ENCODE measurements at regions not wholly inside any gene's neighbourhood (a gene's known extent, or its start where the extent isn't known, plus 50 kb on each side); places are given as distances from the start of the nearest gene placed in this dataset.
"Not testable (repeated sequence)": the region's sequence is repeated elsewhere in the genome, so short reads cannot be mapped to it uniquely, and the experiment has no call there.

DNA sequence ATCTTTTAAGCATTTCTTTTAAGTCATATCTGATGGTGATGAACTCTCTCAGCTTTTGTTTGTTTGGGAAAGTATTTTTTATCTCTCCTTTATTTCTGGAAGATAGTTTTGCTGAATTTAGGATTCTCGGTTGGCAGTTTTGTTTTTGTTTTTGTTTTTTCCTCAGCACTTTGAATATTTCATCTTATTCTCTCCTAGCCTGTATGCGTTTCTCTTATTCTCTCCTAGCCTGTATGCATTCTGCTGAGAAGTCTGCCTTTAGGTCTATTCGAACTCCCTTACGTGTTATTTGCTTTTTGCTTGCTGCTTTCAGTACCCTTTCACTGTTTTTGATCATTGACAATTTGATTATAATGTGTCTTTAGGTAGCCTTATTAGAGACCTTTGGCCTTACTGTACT lies 787.8 kb upstream of the FAM174A start (continued):
- TF ChIP-seq, protein P1, sequence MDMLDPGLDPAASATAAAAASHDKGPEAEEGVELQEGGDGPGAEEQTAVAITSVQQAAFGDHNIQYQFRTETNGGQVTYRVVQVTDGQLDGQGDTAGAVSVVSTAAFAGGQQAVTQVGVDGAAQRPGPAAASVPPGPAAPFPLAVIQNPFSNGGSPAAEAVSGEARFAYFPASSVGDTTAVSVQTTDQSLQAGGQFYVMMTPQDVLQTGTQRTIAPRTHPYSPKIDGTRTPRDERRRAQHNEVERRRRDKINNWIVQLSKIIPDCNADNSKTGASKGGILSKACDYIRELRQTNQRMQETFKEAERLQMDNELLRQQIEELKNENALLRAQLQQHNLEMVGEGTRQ (IDR thresholded peaks at IDR 0.05; ENCODE audit: borderline replicate concordance, low read depth, low read length), result no peak

GRCh38 chr5:99733146-99733545 lies 802.0 kb upstream of the FAM174A start:
- H3K36me3 ChIP-seq (replicated peaks in 1 of 2; ENCODE audit: control insufficient read depth in 1 of 2, insufficient read depth in 2 of 2, low read length in 1 of 2); DNase-seq; H3K9me3 ChIP-seq; H3K4me3 ChIP-seq (ENCODE audit: low read depth in 2 of 2, low read length in 1 of 2); H2AFZ ChIP-seq (ENCODE audit: low read depth); CTCF ChIA-PET; H3K27me3 ChIP-seq (ENCODE audit: insufficient read depth); H3K4me1 ChIP-seq (ENCODE audit: control insufficient read depth in 1 of 2, insufficient read depth in 2 of 2, low read depth in 1 of 2, low read length in 1 of 2); H3F3A ChIP-seq (replicated peaks; ENCODE audit: insufficient read depth); H3K9me2 ChIP-seq; H3K27ac ChIP-seq (ENCODE audit: low read depth in 2 of 2, low read length in 1 of 2); H3K79me2 ChIP-seq (ENCODE audit: insufficient read depth); H3K4me2 ChIP-seq; H3K9ac ChIP-seq; H4K20me1 ChIP-seq (ENCODE audit: insufficient read depth); POLR2A ChIA-PET: not testable (repeated sequence)
- WGBS (ENCODE audit: low lambda C conversion rate), result 6% methylated on average over 1 of the region's 1 CpG

DNA sequence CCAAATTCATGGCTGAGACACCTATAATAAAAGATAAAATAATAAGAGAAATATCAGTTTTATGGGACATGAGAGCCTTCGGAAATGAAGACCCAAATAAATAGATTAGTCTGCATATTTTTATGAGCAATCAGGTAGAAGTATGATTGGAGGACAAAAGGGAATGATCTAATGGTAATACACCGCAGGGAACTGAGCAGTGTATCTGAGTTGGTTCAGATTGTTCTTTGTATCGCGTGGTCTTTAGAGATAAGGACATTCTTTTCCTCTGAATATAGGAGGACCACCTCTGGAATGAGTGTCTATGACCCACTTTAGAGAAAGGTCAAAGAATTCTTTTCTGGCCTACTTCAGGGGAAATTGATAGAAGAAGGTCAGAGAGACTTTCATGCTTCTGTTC lies 801.8 kb upstream of the CHD1 start:
- H3K9ac ChIP-seq; H3K4me2 ChIP-seq; DNase-seq; H3K9me2 ChIP-seq; CTCF ChIA-PET; POLR2A ChIA-PET; H3K79me2 ChIP-seq (ENCODE audit: insufficient read depth); H3F3A ChIP-seq (replicated peaks; ENCODE audit: insufficient read depth); H3K36me3 ChIP-seq (replicated peaks in 1 of 2; ENCODE audit: control insufficient read depth in 1 of 2, insufficient read depth in 2 of 2, low read length in 1 of 2); H3K27ac ChIP-seq (ENCODE audit: low read depth in 2 of 2, low read length in 1 of 2); H3K27me3 ChIP-seq (ENCODE audit: insufficient read depth); H2AFZ ChIP-seq (ENCODE audit: low read depth); H4K20me1 ChIP-seq (ENCODE audit: insufficient read depth); H3K4me3 ChIP-seq (ENCODE audit: low read depth in 2 of 2, low read length in 1 of 2); H3K9me3 ChIP-seq; H3K4me1 ChIP-seq (ENCODE audit: control insufficient read depth in 1 of 2, insufficient read depth in 2 of 2, low read depth in 1 of 2, low read length in 1 of 2): not testable (repeated sequence)
- WGBS (ENCODE audit: low lambda C conversion rate), result 37% methylated on average over 4 of the region's 4 CpGs

- Histone ChIP-seq H2AFZ (ENCODE audit: low read depth) (no peak overlapping the region), H4K20me1 (ENCODE audit: insufficient read depth) (no peaks in the 10 kb centered on the region), H3K36me3 (replicated peaks in 1 of 2; ENCODE audit: control insufficient read depth in 1 of 2, insufficient read depth in 2 of 2, low read length in 1 of 2) (no peaks in the 10 kb centered on the region), H3K9ac (no peak overlapping the region), H3K9me2 (no peaks in the 10 kb centered on the region), H3K27me3 (ENCODE audit: insufficient read depth) (no peaks in the 10 kb centered on the region), H3K4me1 (ENCODE audit: control insufficient read depth in 1 of 2, insufficient read depth in 2 of 2, low read depth in 1 of 2, low read length in 1 of 2) (no peaks in the 10 kb centered on the region), H3K4me3 (ENCODE audit: low read depth in 2 of 2, low read length in 1 of 2) (no peak overlapping the region), H3F3A (replicated peaks; ENCODE audit: insufficient read depth) (no peaks in the 10 kb centered on the region), H3K27ac (ENCODE audit: low read depth in 2 of 2, low read length in 1 of 2) (no peak overlapping the region), H3K4me2 (no peak overlapping the region), H3K79me2 (ENCODE audit: insufficient read depth) (no peaks in the 10 kb centered on the region), H3K9me3 (no peaks in the 10 kb centered on the region)
- ChIA-PET POLR2A (no interaction called here), CTCF (no interaction called here)
- TF ChIP-seq NRF1 (IDR thresholded peaks at IDR 0.05; ENCODE audit: low read depth, low read length) (no peak), RXRA (IDR thresholded peaks at IDR 0.05; ENCODE audit: borderline replicate concordance, low read depth) (no peak), FOSL2 (IDR thresholded peaks at IDR 0.05; ENCODE audit: borderline replicate concordance, low read depth) (no peak), USF1 (IDR thresholded peaks at IDR 0.05; ENCODE audit: borderline replicate concordance, low read depth) (no peak), RAD21 (IDR thresholded peaks at IDR 0.05; ENCODE audit: low read length) (no peak)
- WGBS (ENCODE audit: low lambda C conversion rate), result 0% methylated on average over 2 of the region's 2 CpGs
- DNase-seq, result no peak
Measured at GRCh38 chr5:99724732-99725290, 796.0 kb upstream of the CHD1 start.

Measured in SK-N-SH (cell line).